K562 (cell line): ENCODE measurements at regions not wholly inside any gene's neighbourhood (a gene's known extent, or its start where the extent isn't known, plus 50 kb on each side); places are given as distances from the start of the nearest gene placed in this dataset.

Experiments used
- ATAC-seq: fragments of 200-7000 bp; cut with Tn5 transposase; 3 replicates; pipeline ENCODE4 v1.9.1; 2020; ENCODE audit warnings: moderate library complexity
- BruUV-seq: library from RNA; stranded (reverse); fragments of 400-500 nt; replicated peaks from 2 replicates; lab custom pipeline; 2021; lab: Mats Ljungman, UMichigan
- CTCF ChIA-PET: fragments of 300-600 bp; formaldehyde crosslinking; extraction: SDS; loops from one replicate; lab custom pipeline; 2021; ENCODE audit warnings: low intra/inter-chr PET ratio; lab: Yijun Ruan, JAX
- POLR2A ChIA-PET: fragments of 300-600, 350-650 bp; sonication (Branson Sonifier 250); formaldehyde crosslinking; extraction: SDS; loops from one replicate; lab custom pipeline; 2021; ENCODE audit warnings: antibody characterized with exemption, inconsistent platforms; lab: Yijun Ruan, JAX
- DNase-seq, 4 experiments: peaks; one replicate each; pipeline versions ENCODE4 v3.0.0 to v3.0.0-alpha.2; 2011 to 2018; ENCODE audit warnings: low spot score in 3 of 4, mixed read lengths in 3 of 4; ENCODE audit errors: extremely low read depth in 1 of 4
- FAIRE-seq: peaks from 2 replicates; lab custom pipeline; 2011; peaks lifted over from hg19 to GRCh38; lab: Jason Lieb, UNC
- H2AFZ ChIP-seq: 2 replicates; pipeline ENCODE4 v1.6.0; 2011; ENCODE audit warnings: low read depth, low read length, control low read depth, inconsistent platforms
- H3K27ac ChIP-seq: fragments of 200-600 bp; 3 replicates; pipeline ENCODE4 v1.8.0; 2011; ENCODE audit warnings: low read depth, mild to moderate bottlenecking, control low read depth, inconsistent platforms, low read length, moderate library complexity, mixed read lengths; ENCODE audit errors: extremely low read depth
- H3K27me3 ChIP-seq, 2 experiments: fragments of 300-600 bp in 1 of 2; 2 replicates in 1 of 2; 3 replicates in 1 of 2; pipeline versions ENCODE4 v1.6.0 to v1.8.0; 2011; ENCODE audit warnings: inconsistent platforms in 2 of 2, low read length in 2 of 2, mild to moderate bottlenecking in 1 of 2, mixed read lengths in 1 of 2, moderate library complexity in 1 of 2; ENCODE audit not compliant: control insufficient read depth in 2 of 2, insufficient read depth in 2 of 2
- H3K36me3 ChIP-seq: fragments of 300-600 bp; 3 replicates; pipeline ENCODE4 v1.8.0; 2011; ENCODE audit warnings: mild to moderate bottlenecking, low read length, inconsistent platforms; ENCODE audit not compliant: control insufficient read depth, insufficient read depth
- H3K4me1 ChIP-seq, 2 experiments: fragments of 200-600 bp in 1 of 2; replicated peaks in 1 of 2; 2 replicates in 1 of 2; 3 replicates in 1 of 2; pipeline versions ENCODE4 v1.5.1 to v1.8.0; 2011; ENCODE audit warnings: inconsistent platforms in 2 of 2, low read length in 2 of 2, mild to moderate bottlenecking in 1 of 2, mixed read lengths in 1 of 2, moderate library complexity in 1 of 2; ENCODE audit not compliant: control insufficient read depth in 2 of 2, insufficient read depth in 2 of 2
- H3K4me2 ChIP-seq: 2 replicates; pipeline ENCODE4 v1.6.1; 2011; ENCODE audit warnings: low read length, control low read depth, inconsistent platforms, mixed read lengths; ENCODE audit not compliant: insufficient read depth
- H3K4me3 ChIP-seq: fragments of 200-600 bp; sonication (generic), shearing (Covaris generic); 2 replicates; pipeline ENCODE4 v1.5.1; 2016; ENCODE audit warnings: control low read depth, inconsistent platforms
- H3K79me2 ChIP-seq: fragments of 200-600 bp; 3 replicates; pipeline ENCODE4 v1.8.0; 2011; ENCODE audit warnings: low read length, inconsistent platforms; ENCODE audit not compliant: control insufficient read depth, insufficient read depth
- H3K9ac ChIP-seq, 2 experiments: 2 replicates each; pipeline versions ENCODE4 v1.6.0 to v1.6.1; 2011; ENCODE audit warnings: low read depth in 2 of 2, low read length in 2 of 2, control low read depth in 1 of 2, inconsistent platforms in 1 of 2, mild to moderate bottlenecking in 1 of 2, mixed read lengths in 1 of 2; ENCODE audit not compliant: insufficient read depth in 1 of 2
- H3K9me1 ChIP-seq: one replicate; pipeline ENCODE4 v1.6.0; 2011; ENCODE audit warnings: inconsistent platforms, mild to moderate bottlenecking, low read length, moderate library complexity; ENCODE audit not compliant: control insufficient read depth, insufficient read depth
- H3K9me3 ChIP-seq: replicated peaks from 2 replicates; pipeline ENCODE4 v1.5.1; 2011; ENCODE audit warnings: low read depth, low read length, inconsistent platforms; ENCODE audit not compliant: control insufficient read depth, insufficient read depth
- H4K20me1 ChIP-seq: replicated peaks from 2 replicates; pipeline ENCODE4 v1.6.1; 2011; ENCODE audit warnings: low read length, inconsistent platforms, mixed read lengths; ENCODE audit not compliant: control insufficient read depth, insufficient read depth
- BRF1 ChIP-seq: IDR thresholded peaks from 3 replicates; pipeline ENCODE4 v1.6.1; 2011; ENCODE audit warnings: borderline replicate concordance, mild to moderate bottlenecking; ENCODE audit not compliant: insufficient read length; ENCODE audit errors: extremely low read depth
- ETS2 ChIP-seq: IDR thresholded peaks from 2 replicates; pipeline ENCODE4 v1.6.1; 2016; ENCODE audit warnings: borderline replicate concordance, missing genetic modification characterization, mild to moderate bottlenecking, moderate library complexity, missing compliant biosample characterization; ENCODE audit not compliant: poor library complexity, severe bottlenecking
- FOXP1 ChIP-seq: sonication (generic); formaldehyde crosslinking; IDR thresholded peaks from 2 replicates; pipeline ENCODE4 v1.8.0; 2022; ENCODE audit warnings: mild to moderate bottlenecking, missing genetic modification reagents
- PPARD ChIP-seq: fragments of 250-450 bp; sonication (Bioruptor Pico); IDR thresholded peaks from 2 replicates; pipeline ENCODE4 v1.8.0; 2022; ENCODE audit warnings: inconsistent platforms, mild to moderate bottlenecking, moderate library complexity
- RBM25 ChIP-seq: fragments of 200-400 bp; formaldehyde crosslinking; IDR thresholded peaks from 2 replicates; pipeline ENCODE4 v1.6.1; 2018; ENCODE audit warnings: low read length, low read depth, moderate library complexity; ENCODE audit not compliant: severe bottlenecking
- SETDB1 ChIP-seq: IDR thresholded peaks from one replicate; pipeline ENCODE4 v1.6.1; 2012; ENCODE audit warnings: low read length, control low read depth, inconsistent platforms
- TAL1 ChIP-seq: fragments of 450-650 bp; IDR thresholded peaks from 2 replicates; pipeline ENCODE4 v1.6.1; 2016; ENCODE audit warnings: mild to moderate bottlenecking
- TEAD2 ChIP-seq: fragments of 450-650 bp; IDR thresholded peaks from 2 replicates; pipeline ENCODE4 v1.6.1; 2016; ENCODE audit warnings: missing genetic modification characterization, control low read depth, missing compliant biosample characterization
- ZNF175 ChIP-seq: fragments of 200-800 bp; sonication (Bioruptor generic); IDR thresholded peaks from 2 replicates; pipeline ENCODE4 v1.6.1; 2016; ENCODE audit warnings: low read depth, mild to moderate bottlenecking, missing genetic modification characterization, missing compliant biosample characterization
- ZNF436 ChIP-seq: fragments of 250-450, 450-650 bp; sonication (Bioruptor Pico); formaldehyde crosslinking; IDR thresholded peaks from 2 replicates; pipeline ENCODE4 v1.7.0; 2020; ENCODE audit warnings: mild to moderate bottlenecking
- WGBS: fragments of 100-300 bp; shearing (Covaris generic); methylation state at CpG from one replicate; pipeline ENCODE4 v1.1.6; 2016; ENCODE audit warnings: low coverage, mixed read lengths; ENCODE audit not compliant: insufficient coverage; ENCODE audit errors: missing lambda C conversion rate; 5-methylcytosine and 5-hydroxymethylcytosine counted together
- in situ Hi-C: fragments of 300-500 bp; cut with MboI; formaldehyde crosslinking; loops from 4 replicates; pipeline ENCODE4 v1.15.0; 2018; ENCODE audit warnings: inconsistent platforms, mixed read lengths
- intact Hi-C: fragments of 100-400 bp; cut with micrococcal nuclease; formaldehyde crosslinking; loops from 2 replicates; pipeline ENCODE4 v1.14.2; 2022
- TF ChIP-seq, protein P1 (sequence below): fragments of 250-450 bp; sonication (Bioruptor Pico); IDR thresholded peaks from 2 replicates; pipeline ENCODE4 v1.4.0; 2020; ENCODE audit warnings: mild to moderate bottlenecking, moderate library complexity
- TF ChIP-seq, protein P2 (sequence below), 2 experiments: fragments of 200-800 bp in 1 of 2; sonication (Bioruptor generic) in 1 of 2; sonication (generic) in 1 of 2; formaldehyde crosslinking in 1 of 2; IDR thresholded peaks in 1 of 2; conservative IDR thresholded peaks in 1 of 2; 2 replicates each; pipeline versions ENCODE4 v1.5.0 to v1.6.1; 2016 to 2020; ENCODE audit warnings: missing compliant biosample characterization in 1 of 2, missing genetic modification characterization in 1 of 2, missing genetic modification reagents in 1 of 2
- TF ChIP-seq, protein P3 (sequence below): fragments of 250-450 bp; sonication (Bioruptor Pico); IDR thresholded peaks from 2 replicates; pipeline ENCODE4 v1.8.0; 2021; ENCODE audit warnings: moderate library complexity, mild to moderate bottlenecking, inconsistent platforms

DNA sequence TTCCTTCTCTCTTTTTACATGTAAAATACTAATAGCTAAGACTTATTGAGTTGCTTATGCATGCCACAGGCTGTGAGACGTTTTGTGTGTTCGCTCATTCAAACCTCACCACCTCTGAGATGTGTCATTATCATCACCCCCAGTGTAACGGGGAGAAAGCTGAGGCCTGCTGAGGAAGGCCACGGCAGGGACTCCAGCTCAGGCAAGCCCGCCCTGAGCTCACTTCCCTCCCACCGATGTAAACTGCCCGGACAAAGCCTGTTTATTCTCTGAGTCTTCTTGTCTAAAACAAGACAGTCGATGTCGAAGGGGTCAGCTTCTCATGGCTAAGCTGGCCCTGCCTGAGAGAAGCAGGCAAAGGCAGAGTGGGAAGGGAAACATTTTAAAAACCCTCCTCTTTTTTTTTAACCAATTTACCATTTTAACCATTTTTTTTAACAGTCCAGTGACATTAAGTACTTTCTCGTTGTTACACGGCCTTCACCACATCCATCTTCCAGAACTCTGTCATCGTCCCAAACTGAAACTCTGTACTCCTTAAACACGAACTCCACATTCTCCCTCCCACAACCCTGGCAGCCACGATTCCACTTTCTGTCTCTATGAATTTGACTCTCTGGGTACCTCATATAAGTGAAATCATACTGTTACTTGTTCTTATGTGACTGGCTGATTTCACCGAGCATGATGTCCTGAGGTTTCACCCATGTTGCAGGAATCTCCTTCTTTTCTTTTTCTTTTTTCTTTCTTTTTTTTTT lies 204.8 kb upstream of the GALNT2 start:
- 0% methylated on average over 14 of the region's 15 CpGs for WGBS
- 0 out of 2 replicates have a peak, but pooled peaks cover 3% of the 10 kb centered on the region for H4K20me1 ChIP-seq
- peak; percentile 29; the same call in 1 of the 3 replicates for ATAC-seq

More for the DNA sequence above, 204.8 kb upstream of the GALNT2 start:
- Histone ChIP-seq H2AFZ (no peak overlapping the region), H3K79me2 (no peaks in the 10 kb centered on the region), H3K4me2 (no peak overlapping the region), H3K36me3 (no peaks in the 10 kb centered on the region), H3K4me1 (peaks cover 0 to 5% of the 10 kb centered on the region in 2 experiments; a peak in 1 of 5 replicates), H3K27me3 (peaks cover 59 to 61% of the 10 kb centered on the region in 2 experiments), H3K4me3 (no peak overlapping the region), H3K27ac (no peak overlapping the region), H3K9me1 (no peaks in the 10 kb centered on the region), H3K9ac (no peak overlapping the region), H3K9me3 (no peaks in the 10 kb centered on the region)
- FAIRE-seq (no peak), DNase-seq (no peak)
- ChIA-PET POLR2A (interaction anchor here (0.6 to 2.8 kb wide), 4 partner anchors 10 to 452 kb away, joined by 3 to 7 read pairs (median 4); no protein-coding TSS in a partner anchor), CTCF (no interaction called here)
- BruUV-seq, result no TSS peak
- intact Hi-C loops, result no loop called here
- in situ Hi-C loops, result no loop called here
- TF ChIP-seq, protein P1, sequence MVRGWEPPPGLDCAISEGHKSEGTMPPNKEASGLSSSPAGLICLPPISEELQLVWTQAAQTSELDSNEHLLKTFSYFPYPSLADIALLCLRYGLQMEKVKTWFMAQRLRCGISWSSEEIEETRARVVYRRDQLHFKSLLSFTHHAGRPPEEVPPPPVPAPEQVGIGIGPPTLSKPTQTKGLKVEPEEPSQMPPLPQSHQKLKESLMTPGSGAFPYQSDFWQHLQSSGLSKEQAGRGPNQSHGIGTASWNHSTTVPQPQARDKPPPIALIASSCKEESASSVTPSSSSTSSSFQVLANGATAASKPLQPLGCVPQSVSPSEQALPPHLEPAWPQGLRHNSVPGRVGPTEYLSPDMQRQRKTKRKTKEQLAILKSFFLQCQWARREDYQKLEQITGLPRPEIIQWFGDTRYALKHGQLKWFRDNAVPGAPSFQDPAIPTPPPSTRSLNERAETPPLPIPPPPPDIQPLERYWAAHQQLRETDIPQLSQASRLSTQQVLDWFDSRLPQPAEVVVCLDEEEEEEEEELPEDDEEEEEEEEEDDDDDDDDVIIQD (CRISPR knock-in tag), result no peak
- TF ChIP-seq, protein P2, sequence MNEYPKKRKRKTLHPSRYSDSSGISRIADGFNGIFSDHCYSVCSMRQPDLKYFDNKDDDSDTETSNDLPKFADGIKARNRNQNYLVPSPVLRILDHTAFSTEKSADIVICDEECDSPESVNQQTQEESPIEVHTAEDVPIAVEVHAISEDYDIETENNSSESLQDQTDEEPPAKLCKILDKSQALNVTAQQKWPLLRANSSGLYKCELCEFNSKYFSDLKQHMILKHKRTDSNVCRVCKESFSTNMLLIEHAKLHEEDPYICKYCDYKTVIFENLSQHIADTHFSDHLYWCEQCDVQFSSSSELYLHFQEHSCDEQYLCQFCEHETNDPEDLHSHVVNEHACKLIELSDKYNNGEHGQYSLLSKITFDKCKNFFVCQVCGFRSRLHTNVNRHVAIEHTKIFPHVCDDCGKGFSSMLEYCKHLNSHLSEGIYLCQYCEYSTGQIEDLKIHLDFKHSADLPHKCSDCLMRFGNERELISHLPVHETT (CRISPR knock-in tag; conservative IDR thresholded peaks at IDR 0.05 in 1 of 2, IDR thresholded peaks at IDR 0.05 in 1 of 2), result no peak
- TF ChIP-seq ZNF436, result no peak
- TF ChIP-seq FOXP1 (CRISPR knock-in tag), result no peak
- no peak for TF ChIP-seq TEAD2
- no peak for TF ChIP-seq ETS2 (tag)
- no peak for TF ChIP-seq TAL1
- no peak for TF ChIP-seq BRF1
- TF ChIP-seq, protein P3, sequence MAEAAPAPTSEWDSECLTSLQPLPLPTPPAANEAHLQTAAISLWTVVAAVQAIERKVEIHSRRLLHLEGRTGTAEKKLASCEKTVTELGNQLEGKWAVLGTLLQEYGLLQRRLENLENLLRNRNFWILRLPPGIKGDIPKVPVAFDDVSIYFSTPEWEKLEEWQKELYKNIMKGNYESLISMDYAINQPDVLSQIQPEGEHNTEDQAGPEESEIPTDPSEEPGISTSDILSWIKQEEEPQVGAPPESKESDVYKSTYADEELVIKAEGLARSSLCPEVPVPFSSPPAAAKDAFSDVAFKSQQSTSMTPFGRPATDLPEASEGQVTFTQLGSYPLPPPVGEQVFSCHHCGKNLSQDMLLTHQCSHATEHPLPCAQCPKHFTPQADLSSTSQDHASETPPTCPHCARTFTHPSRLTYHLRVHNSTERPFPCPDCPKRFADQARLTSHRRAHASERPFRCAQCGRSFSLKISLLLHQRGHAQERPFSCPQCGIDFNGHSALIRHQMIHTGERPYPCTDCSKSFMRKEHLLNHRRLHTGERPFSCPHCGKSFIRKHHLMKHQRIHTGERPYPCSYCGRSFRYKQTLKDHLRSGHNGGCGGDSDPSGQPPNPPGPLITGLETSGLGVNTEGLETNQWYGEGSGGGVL (CRISPR knock-in tag), result no peak
- no peak for TF ChIP-seq PPARD (CRISPR knock-in tag)
- no peak for TF ChIP-seq RBM25
- no peak for TF ChIP-seq ZNF175 (CRISPR knock-in tag)
- TF ChIP-seq SETDB1, result no peak
